GM19468 (cell line): ENCODE measurements at regions not wholly inside any gene's neighbourhood (a gene's known extent, or its start where the extent isn't known, plus 50 kb on each side); places are given as distances from the start of the nearest gene placed in this dataset.

ENCODE experiments used
- ATAC-seq: cut with Tn5 transposase; IDR thresholded peaks from one replicate; pipeline ENCODE4 v1.9.1; 2021; ENCODE audit warnings: mild to moderate bottlenecking, moderate library complexity, moderate number of reproducible peaks; ENCODE audit not compliant: unreplicated experiment; ENCODE audit errors: extremely low read depth

- ATAC-seq = no peak
These were observed 196.4 kb upstream of the KCNJ16 start for GRCh38 chr17:69878661-69879060.

- no peak for ATAC-seq
These were observed 195.4 kb upstream of the KCNJ16 start for GRCh38 chr17:69879576-69879975.

DNA sequence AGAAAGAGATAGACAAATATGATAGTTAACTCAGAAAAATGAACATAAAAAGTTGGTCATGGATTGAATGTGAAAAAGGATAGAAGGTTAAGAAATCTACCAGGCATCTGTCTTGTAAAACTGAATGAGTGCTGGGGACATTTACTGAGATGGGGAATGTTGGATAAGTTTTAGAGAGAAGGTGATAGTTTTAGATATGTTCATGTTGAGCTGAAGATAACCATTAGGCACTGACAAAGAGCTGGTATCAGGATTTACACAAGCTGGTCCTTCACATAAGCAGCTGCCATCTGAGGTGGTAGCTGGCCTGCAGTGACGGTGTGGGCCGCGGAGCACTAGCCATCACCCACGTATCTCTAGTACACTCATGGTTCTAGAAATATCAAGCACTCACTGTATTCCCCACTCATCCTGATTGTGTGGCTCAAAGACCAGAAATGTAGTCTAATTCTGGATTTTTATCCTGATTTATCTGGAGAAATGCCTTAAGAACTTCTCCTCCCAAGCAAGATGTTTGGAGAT is 194.4 kb upstream of the KCNJ16 start:
- no peak for ATAC-seq

- ATAC-seq = no peak
These were observed 192.7 kb upstream of the KCNJ16 start for GRCh38 chr17:69882281-69882680.

DNA sequence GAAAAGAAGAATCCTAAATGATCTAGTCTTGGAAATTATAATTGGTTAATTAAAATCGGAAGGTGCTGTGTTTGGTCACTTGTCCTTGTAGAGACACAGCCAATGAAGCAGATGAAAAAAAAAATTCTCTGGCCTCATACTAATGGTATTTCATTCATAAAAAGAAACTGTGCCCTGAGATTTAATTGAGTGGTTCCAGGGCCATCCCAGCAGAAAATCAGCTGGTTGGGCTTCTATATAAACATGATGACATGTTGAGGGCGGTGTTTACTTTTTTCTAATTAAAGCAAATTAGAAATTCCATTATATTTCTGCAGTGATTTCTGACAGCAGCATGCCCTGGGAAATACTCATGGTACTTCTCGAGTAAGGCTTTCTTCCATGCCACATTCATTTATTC is 191.9 kb upstream of the KCNJ16 start:
- no peak for ATAC-seq

- ATAC-seq = no peak
These were observed 190.7 kb upstream of the KCNJ16 start for GRCh38 chr17:69884356-69884755.

DNA sequence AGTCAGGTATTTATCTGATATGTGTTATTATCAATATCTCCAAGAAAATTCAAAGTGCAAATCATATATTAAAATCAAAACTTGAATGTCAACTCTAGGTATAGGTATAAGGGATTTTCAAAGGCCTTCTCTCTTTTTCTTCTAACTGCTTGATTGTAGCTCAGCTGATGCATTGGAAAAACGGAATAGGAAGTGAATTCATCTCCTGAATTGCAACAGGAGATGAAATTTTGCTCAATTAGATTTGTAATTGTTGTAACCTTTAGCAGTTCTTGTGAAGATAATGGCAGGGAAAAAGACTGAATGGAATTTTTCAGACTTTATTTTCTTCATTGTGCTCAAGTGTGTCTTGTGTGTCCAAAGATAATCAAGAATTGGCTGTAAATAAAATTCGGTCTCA is 190.2 kb upstream of the KCNJ16 start:
- no peak for ATAC-seq

DNA sequence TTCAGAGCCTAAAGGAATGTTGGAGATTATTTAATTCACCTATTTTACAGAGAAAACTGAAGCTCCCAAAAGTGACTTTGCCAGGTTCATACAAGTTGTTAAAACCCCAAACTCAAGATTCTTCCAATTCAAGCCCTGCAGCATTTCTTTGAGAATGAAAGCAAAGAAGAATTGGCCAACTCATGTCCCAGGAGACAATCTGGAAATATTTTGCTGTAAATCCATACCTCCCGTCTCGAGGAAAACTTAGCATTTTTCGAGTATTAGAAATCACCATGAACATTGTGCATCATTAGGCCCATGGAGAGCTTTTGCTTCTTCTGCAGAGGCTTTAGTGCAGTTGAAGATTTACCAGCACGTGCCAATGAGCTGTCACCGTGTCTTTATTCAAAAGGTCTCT is 176.4 kb upstream of the KCNJ16 start:
- no peak for ATAC-seq

DNA sequence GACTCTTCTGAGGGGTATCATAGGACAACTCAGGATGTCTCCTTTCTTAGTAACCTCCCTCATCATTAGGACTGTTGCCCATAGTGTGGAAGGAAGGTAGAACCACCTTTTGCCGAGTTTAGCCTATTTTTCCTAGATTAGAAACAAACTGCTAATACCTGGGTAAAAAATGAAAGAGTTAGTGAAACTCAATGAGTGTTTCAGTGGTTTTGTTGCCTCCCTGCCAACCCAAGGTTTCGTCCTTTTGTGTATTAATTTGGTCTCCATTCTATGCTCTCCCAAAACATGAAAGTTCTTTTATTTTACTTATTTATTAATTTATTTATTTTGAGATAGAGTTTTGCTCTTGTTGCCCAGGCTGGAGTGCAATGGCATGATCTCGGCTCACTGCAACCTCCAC is 174.9 kb upstream of the KCNJ16 start:
- ATAC-seq = no peak

GRCh38 chr17:69900829-69901228 is 174.2 kb upstream of the KCNJ16 start:
- no peak for ATAC-seq

DNA sequence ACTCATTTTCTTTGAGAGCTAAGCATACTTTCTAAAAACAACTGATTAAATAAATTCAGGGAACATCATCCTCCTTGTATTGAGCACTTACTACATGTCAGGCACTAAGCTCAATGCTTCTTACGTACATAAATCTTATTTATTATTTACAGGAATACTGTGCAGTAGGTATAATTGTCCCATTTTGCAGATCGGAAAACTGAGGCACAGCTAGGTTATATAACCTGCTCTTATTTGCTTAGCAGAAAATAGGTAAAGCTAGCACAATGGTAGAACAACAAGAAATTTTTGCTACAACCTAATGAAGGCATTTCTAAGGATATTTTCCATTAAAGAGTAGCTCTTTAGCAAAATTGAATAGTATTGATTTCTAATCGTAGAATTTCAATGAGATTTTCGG is 168.7 kb upstream of the KCNJ16 start:
- no peak for ATAC-seq

GRCh38 chr17:69907132-69907847 is 167.7 kb upstream of the KCNJ16 start:
- ATAC-seq = no peak

GRCh38 chr17:69908626-69909368 is 166.2 kb upstream of the KCNJ16 start:
- ATAC-seq = no peak

DNA sequence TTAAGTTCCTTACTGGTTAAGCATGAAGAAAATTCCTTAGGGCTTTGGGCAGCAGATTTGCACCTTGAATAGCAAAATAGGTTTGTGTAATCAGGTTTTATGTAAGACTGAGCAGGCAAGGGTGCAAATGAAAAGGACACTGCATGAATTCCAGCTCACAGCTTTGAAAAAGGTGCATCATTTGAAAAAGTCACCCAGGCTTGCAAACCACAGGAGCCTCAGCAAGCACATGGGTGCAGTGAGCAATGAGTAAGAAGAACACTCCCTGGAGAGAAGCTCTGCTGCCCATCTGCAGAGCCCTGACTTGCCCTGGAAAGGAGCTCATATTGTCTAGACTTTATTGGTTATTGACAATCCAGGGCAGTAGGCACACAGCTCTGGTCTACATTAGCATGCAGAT is 165.6 kb upstream of the KCNJ16 start:
- no peak for ATAC-seq

- no peak for ATAC-seq
These were observed 162.2 kb upstream of the KCNJ16 start for GRCh38 chr17:69912805-69913204.

- ATAC-seq = no peak
These were observed 161.8 kb upstream of the KCNJ16 start for GRCh38 chr17:69913216-69913615.

DNA sequence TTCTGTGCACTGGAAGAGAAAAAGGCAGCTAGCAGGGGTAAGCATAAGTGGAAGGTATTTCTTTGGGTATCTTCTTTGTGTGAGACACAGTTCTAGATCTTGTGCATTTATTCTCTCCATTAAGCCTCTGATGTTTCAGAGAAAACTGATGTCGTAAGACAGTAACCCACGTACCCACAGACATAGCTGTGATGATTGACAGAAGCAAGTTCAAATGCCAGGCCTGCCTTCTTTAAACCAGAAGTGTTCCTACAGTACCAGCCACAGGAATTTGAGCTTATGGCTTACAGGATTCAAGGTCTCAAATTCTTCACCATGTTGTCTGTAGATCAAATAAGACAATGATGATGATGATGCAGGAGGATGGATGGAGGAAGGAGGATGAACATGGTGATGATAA is 161.4 kb upstream of the KCNJ16 start:
- no peak for ATAC-seq

DNA sequence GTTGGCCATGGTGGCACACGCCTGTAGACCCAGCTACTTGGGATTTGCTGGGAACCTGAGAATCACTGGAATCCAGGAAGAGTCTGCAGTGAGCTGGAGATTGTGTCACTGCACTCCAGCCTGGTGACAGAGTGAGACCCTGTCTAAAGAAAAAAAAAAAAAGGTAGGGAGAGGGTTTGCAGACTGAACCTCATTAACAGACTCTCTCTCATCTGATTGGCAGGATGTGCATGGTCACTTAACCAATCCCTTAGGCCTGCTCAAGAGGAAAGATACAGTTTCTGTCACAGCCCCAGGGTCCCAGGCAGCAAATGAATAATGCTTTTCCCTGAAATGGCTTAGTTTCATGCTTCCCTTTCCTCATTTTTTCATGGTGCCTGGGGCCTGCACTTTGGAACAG is 160.5 kb upstream of the KCNJ16 start:
- no peak for ATAC-seq

GRCh38 chr17:69916761-69917160 is 158.3 kb upstream of the KCNJ16 start:
- no peak for ATAC-seq

- no peak for ATAC-seq
These were observed 156.9 kb upstream of the KCNJ16 start for GRCh38 chr17:69918164-69918563.

DNA sequence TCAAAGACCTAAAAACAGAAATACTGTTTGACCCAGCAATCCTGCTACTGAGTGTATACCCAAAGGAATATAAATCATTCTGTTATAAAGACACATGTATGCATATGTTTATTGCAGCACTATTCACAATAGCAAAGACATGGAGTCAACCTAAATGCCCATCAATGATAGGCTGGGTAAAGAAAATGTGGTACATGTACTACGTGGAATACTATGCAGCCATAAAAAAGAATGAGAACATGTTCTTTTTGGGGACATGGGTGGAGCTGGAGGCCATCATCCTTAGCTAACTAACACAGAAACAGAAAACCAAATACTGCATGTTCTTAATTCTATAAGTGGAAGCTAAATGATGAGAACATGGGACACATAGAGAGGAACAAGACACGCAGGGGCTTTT is 155.2 kb upstream of the KCNJ16 start:
- ATAC-seq = no peak

GRCh38 chr17:69921046-69921445 is 154.0 kb upstream of the KCNJ16 start:
- no peak for ATAC-seq
